K562 (cell line): ENCODE measurements at regions not wholly inside any gene's neighbourhood (a gene's known extent, or its start where the extent isn't known, plus 50 kb on each side); places are given as distances from the start of the nearest gene placed in this dataset.

Experiments used
- ATAC-seq: fragments of 200-7000 bp; cut with Tn5 transposase; 3 replicates; pipeline ENCODE4 v1.9.1; 2020; ENCODE audit warnings: moderate library complexity
- BruUV-seq: library from RNA; stranded (reverse); fragments of 400-500 nt; replicated peaks from 2 replicates; lab custom pipeline; 2021; lab: Mats Ljungman, UMichigan
- CTCF ChIA-PET: fragments of 300-600 bp; formaldehyde crosslinking; extraction: SDS; loops from one replicate; lab custom pipeline; 2021; ENCODE audit warnings: low intra/inter-chr PET ratio; lab: Yijun Ruan, JAX
- POLR2A ChIA-PET: fragments of 300-600, 350-650 bp; sonication (Branson Sonifier 250); formaldehyde crosslinking; extraction: SDS; loops from one replicate; lab custom pipeline; 2021; ENCODE audit warnings: antibody characterized with exemption, inconsistent platforms; lab: Yijun Ruan, JAX
- DNase-seq, 4 experiments: peaks; one replicate each; pipeline versions ENCODE4 v3.0.0 to v3.0.0-alpha.2; 2011 to 2018; ENCODE audit warnings: low spot score in 3 of 4, mixed read lengths in 3 of 4; ENCODE audit errors: extremely low read depth in 1 of 4
- FAIRE-seq: peaks from 2 replicates; lab custom pipeline; 2011; peaks lifted over from hg19 to GRCh38; lab: Jason Lieb, UNC
- H2AFZ ChIP-seq: 2 replicates; pipeline ENCODE4 v1.6.0; 2011; ENCODE audit warnings: low read depth, low read length, control low read depth, inconsistent platforms
- H3K27ac ChIP-seq: fragments of 200-600 bp; 3 replicates; pipeline ENCODE4 v1.8.0; 2011; ENCODE audit warnings: low read depth, mild to moderate bottlenecking, control low read depth, inconsistent platforms, low read length, moderate library complexity, mixed read lengths; ENCODE audit errors: extremely low read depth
- H3K27me3 ChIP-seq, 2 experiments: fragments of 300-600 bp in 1 of 2; 2 replicates in 1 of 2; 3 replicates in 1 of 2; pipeline versions ENCODE4 v1.6.0 to v1.8.0; 2011; ENCODE audit warnings: inconsistent platforms in 2 of 2, low read length in 2 of 2, mild to moderate bottlenecking in 1 of 2, mixed read lengths in 1 of 2, moderate library complexity in 1 of 2; ENCODE audit not compliant: control insufficient read depth in 2 of 2, insufficient read depth in 2 of 2
- H3K36me3 ChIP-seq: fragments of 300-600 bp; 3 replicates; pipeline ENCODE4 v1.8.0; 2011; ENCODE audit warnings: mild to moderate bottlenecking, low read length, inconsistent platforms; ENCODE audit not compliant: control insufficient read depth, insufficient read depth
- H3K4me1 ChIP-seq, 2 experiments: fragments of 200-600 bp in 1 of 2; replicated peaks in 1 of 2; 2 replicates in 1 of 2; 3 replicates in 1 of 2; pipeline versions ENCODE4 v1.5.1 to v1.8.0; 2011; ENCODE audit warnings: inconsistent platforms in 2 of 2, low read length in 2 of 2, mild to moderate bottlenecking in 1 of 2, mixed read lengths in 1 of 2, moderate library complexity in 1 of 2; ENCODE audit not compliant: control insufficient read depth in 2 of 2, insufficient read depth in 2 of 2
- H3K4me2 ChIP-seq: 2 replicates; pipeline ENCODE4 v1.6.1; 2011; ENCODE audit warnings: low read length, control low read depth, inconsistent platforms, mixed read lengths; ENCODE audit not compliant: insufficient read depth
- H3K4me3 ChIP-seq: fragments of 200-600 bp; sonication (generic), shearing (Covaris generic); 2 replicates; pipeline ENCODE4 v1.5.1; 2016; ENCODE audit warnings: control low read depth, inconsistent platforms
- H3K79me2 ChIP-seq: fragments of 200-600 bp; 3 replicates; pipeline ENCODE4 v1.8.0; 2011; ENCODE audit warnings: low read length, inconsistent platforms; ENCODE audit not compliant: control insufficient read depth, insufficient read depth
- H3K9ac ChIP-seq, 2 experiments: 2 replicates each; pipeline versions ENCODE4 v1.6.0 to v1.6.1; 2011; ENCODE audit warnings: low read depth in 2 of 2, low read length in 2 of 2, control low read depth in 1 of 2, inconsistent platforms in 1 of 2, mild to moderate bottlenecking in 1 of 2, mixed read lengths in 1 of 2; ENCODE audit not compliant: insufficient read depth in 1 of 2
- H3K9me1 ChIP-seq: one replicate; pipeline ENCODE4 v1.6.0; 2011; ENCODE audit warnings: inconsistent platforms, mild to moderate bottlenecking, low read length, moderate library complexity; ENCODE audit not compliant: control insufficient read depth, insufficient read depth
- H3K9me3 ChIP-seq: replicated peaks from 2 replicates; pipeline ENCODE4 v1.5.1; 2011; ENCODE audit warnings: low read depth, low read length, inconsistent platforms; ENCODE audit not compliant: control insufficient read depth, insufficient read depth
- H4K20me1 ChIP-seq: replicated peaks from 2 replicates; pipeline ENCODE4 v1.6.1; 2011; ENCODE audit warnings: low read length, inconsistent platforms, mixed read lengths; ENCODE audit not compliant: control insufficient read depth, insufficient read depth
- CEBPG ChIP-seq, 3 experiments: fragments of 200-800 bp in 1 of 3; sonication (Bioruptor generic) in 1 of 3; sonication (generic) in 1 of 3; formaldehyde crosslinking in 1 of 3; IDR thresholded peaks in 2 of 3; conservative IDR thresholded peaks in 1 of 3; 2 replicates each; pipeline versions ENCODE4 v1.6.1 to v1.8.0; 2016 to 2022; ENCODE audit warnings: missing compliant biosample characterization in 2 of 3, missing genetic modification characterization in 2 of 3, mild to moderate bottlenecking in 1 of 3, missing genetic modification reagents in 1 of 3
- CXXC5 ChIP-seq: fragments of 250-450 bp; sonication (Bioruptor Pico); IDR thresholded peaks from 2 replicates; pipeline ENCODE4 v1.8.0; 2022; ENCODE audit warnings: inconsistent platforms, mild to moderate bottlenecking, moderate library complexity
- GABPA ChIP-seq: fragments of 200-800 bp; sonication (Bioruptor generic); conservative IDR thresholded peaks from 2 replicates; pipeline ENCODE4 v1.6.1; 2016; ENCODE audit warnings: low read depth, missing genetic modification characterization, missing compliant biosample characterization
- GMEB1 ChIP-seq: fragments of 250-450 bp; sonication (Bioruptor Pico); IDR thresholded peaks from 2 replicates; pipeline ENCODE4 v1.4.0; 2020; ENCODE audit warnings: mild to moderate bottlenecking
- KDM1A ChIP-seq, 2 experiments: fragments of 450-650 bp; IDR thresholded peaks; 2 replicates each; pipeline ENCODE4 v1.6.1; 2016; ENCODE audit warnings: mild to moderate bottlenecking in 2 of 2
- MAFF ChIP-seq: IDR thresholded peaks from 2 replicates; pipeline ENCODE4 v1.6.1; 2012; ENCODE audit warnings: low read length, improper control_type of control experiment
- RCOR1 ChIP-seq, 2 experiments: IDR thresholded peaks; 2 replicates each; pipeline ENCODE4 v1.6.1; 2012; ENCODE audit warnings: low read depth in 2 of 2, low read length in 2 of 2, borderline replicate concordance in 1 of 2, improper control_type of control experiment in 1 of 2
- SREBF2 ChIP-seq: sonication (generic); formaldehyde crosslinking; IDR thresholded peaks from 2 replicates; pipeline ENCODE4 v1.4.0; 2020; ENCODE audit warnings: mild to moderate bottlenecking, missing genetic modification reagents
- ZEB2 ChIP-seq: fragments of 450-650 bp; IDR thresholded peaks from 2 replicates; pipeline ENCODE4 v1.6.1; 2016
- ZNF318 ChIP-seq, 2 experiments: fragments of 450-650 bp; IDR thresholded peaks; 2 replicates each; pipeline ENCODE4 v1.6.1; 2016; ENCODE audit warnings: mild to moderate bottlenecking in 2 of 2, borderline replicate concordance in 1 of 2, low read depth in 1 of 2, moderate library complexity in 1 of 2
- WGBS: fragments of 100-300 bp; shearing (Covaris generic); methylation state at CpG from one replicate; pipeline ENCODE4 v1.1.6; 2016; ENCODE audit warnings: low coverage, mixed read lengths; ENCODE audit not compliant: insufficient coverage; ENCODE audit errors: missing lambda C conversion rate; 5-methylcytosine and 5-hydroxymethylcytosine counted together
- in situ Hi-C: fragments of 300-500 bp; cut with MboI; formaldehyde crosslinking; loops from 4 replicates; pipeline ENCODE4 v1.15.0; 2018; ENCODE audit warnings: inconsistent platforms, mixed read lengths
- intact Hi-C: fragments of 100-400 bp; cut with micrococcal nuclease; formaldehyde crosslinking; loops from 2 replicates; pipeline ENCODE4 v1.14.2; 2022

DNA sequence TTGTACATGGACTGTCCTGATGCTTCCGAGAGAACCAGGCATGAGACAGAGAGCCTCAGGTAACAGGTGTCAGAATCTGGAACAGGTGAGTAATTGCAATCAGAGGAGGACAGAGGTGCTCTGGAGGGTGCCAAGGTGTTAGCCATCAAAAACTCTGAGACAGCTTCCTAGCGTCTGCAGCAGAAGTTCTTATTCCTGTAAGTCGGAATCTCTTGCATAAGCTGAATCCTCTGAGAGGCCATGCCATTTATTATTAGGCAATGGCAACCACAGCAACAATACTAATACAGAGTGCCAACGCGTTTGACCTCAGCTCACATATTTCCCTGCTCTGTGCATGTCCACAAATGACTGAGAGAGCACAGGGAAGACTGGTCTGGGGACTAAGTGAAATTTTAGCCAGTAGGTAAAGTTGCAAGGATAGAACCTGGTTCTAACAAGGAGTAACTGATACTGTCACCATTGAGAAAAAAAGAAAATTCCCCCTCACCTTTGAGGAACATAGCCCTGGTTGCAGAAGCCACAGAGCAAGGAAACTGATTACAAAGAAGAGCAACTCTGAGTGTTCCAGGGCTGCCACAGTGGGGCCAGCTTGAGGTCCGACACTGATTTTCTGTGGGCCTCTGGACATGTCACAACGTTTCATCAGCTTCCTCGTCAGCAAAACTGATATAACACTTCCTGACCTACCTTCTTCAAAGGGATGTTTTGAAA lies 55.1 kb upstream of the ACSL3 start:
- H3K4me2 ChIP-seq, result peak overlapping the region; percentile 30; the same call in 1 of the 2 replicates
- H2AFZ ChIP-seq, result peak overlapping the region; percentile 1; the same call in 1 of the 2 replicates
- no peaks in the 10 kb centered on the region for H3K27me3 ChIP-seq
- no TSS peak for BruUV-seq
- no peak overlapping the region for H3K9ac ChIP-seq
- in situ Hi-C loops, result no loop called here
- peak in 2 of 4 experiments; percentile 13 to 36 for DNase-seq
- no peaks in the 10 kb centered on the region for H3K9me1 ChIP-seq
- 21% methylated on average over 8 of the region's 8 CpGs for WGBS
- H3K36me3 ChIP-seq, result no peaks in the 10 kb centered on the region
- H4K20me1 ChIP-seq, result no peaks in the 10 kb centered on the region
- ChIA-PET POLR2A (interaction anchor here (0.9 to 1.2 kb wide), 3 partner anchors 9 to 101 kb away, joined by 3 to 4 read pairs (median 3); no protein-coding TSS in a partner anchor), CTCF (no interaction called here)
- FAIRE-seq, result no peak
- intact Hi-C loops, result loop anchor here (2.0 kb wide), 1 partner anchor 55 kb away; the partner anchor contains the start of gene ACSL3
- no peak overlapping the region; the same call in 2 of the 3 replicates for H3K27ac ChIP-seq
- H3K4me3 ChIP-seq, result no peak overlapping the region
- H3K4me1 ChIP-seq, result peaks cover 0 to 13% of the 10 kb centered on the region in 2 experiments; a peak in 3 of 5 replicates
- ATAC-seq, result peak; percentile 91
- H3K79me2 ChIP-seq, result no peaks in the 10 kb centered on the region
- no peaks in the 10 kb centered on the region for H3K9me3 ChIP-seq
- 0 out of 4 replicates have a peak, but pooled peaks of 1 of the 2 experiments have one; percentile 23 for TF ChIP-seq KDM1A (IDR thresholded peaks at IDR 0.05)
- 0 out of 4 replicates have a peak, but pooled peaks of 1 of the 2 experiments have one; percentile 16 for TF ChIP-seq ZNF318 (IDR thresholded peaks at IDR 0.05; ENCODE audit: borderline replicate concordance in 1 of 2, low read depth in 1 of 2)
- TF ChIP-seq GMEB1 (CRISPR knock-in tag), result 0 out of 2 replicates have a peak, but pooled peaks have one; percentile 36
- TF ChIP-seq CXXC5 (CRISPR knock-in tag), result peak; percentile 62
- TF ChIP-seq SREBF2 (CRISPR knock-in tag), result no peak
- peak in 1 of 2 experiments; percentile 98; a peak in 2 of 4 replicates for TF ChIP-seq RCOR1 (IDR thresholded peaks at IDR 0.05; ENCODE audit: borderline replicate concordance in 1 of 2, low read depth in 2 of 2, low read length in 2 of 2)
- TF ChIP-seq MAFF, result no peak
- TF ChIP-seq ZEB2, result 0 out of 2 replicates have a peak, but pooled peaks have one; percentile 24
- 0 out of 2 replicates have a peak, but pooled peaks have one; percentile 29 for TF ChIP-seq GABPA (tag)
- TF ChIP-seq CEBPG (CRISPR knock-in tag; IDR thresholded peaks at IDR 0.05), result peak; percentile 94
- peak; percentile 88 to 95 for TF ChIP-seq CEBPG (tag; conservative IDR thresholded peaks at IDR 0.05 in 1 of 2, IDR thresholded peaks at IDR 0.05 in 1 of 2)
